ENCODE measurements at regions not wholly inside any gene's neighbourhood (a gene's known extent, or its start where the extent isn't known, plus 50 kb on each side); places are given as distances from the start of the nearest gene placed in this dataset.
"Not testable (repeated sequence)": the region's sequence is repeated elsewhere in the genome, so short reads cannot be mapped to it uniquely, and the experiment has no call there.

- DNase-seq: no peak
These were observed 133.2 kb upstream of the RFX3 start for GRCh38 chr9:3658964-3659363.

- DNase-seq: no peak
These were observed 130.4 kb upstream of the RFX3 start for GRCh38 chr9:3656224-3656623.

- DNase-seq: no peak
These were observed 125.3 kb upstream of the RFX3 start for GRCh38 chr9:3650994-3651622.

GRCh38 chr9:3648722-3649246 is 123.0 kb upstream of the RFX3 start:
- DNase-seq: no peak

- DNase-seq: no peak
These were observed 122.5 kb upstream of the RFX3 start for GRCh38 chr9:3648266-3648665.

- no peak for DNase-seq
These were observed 121.9 kb upstream of the RFX3 start for GRCh38 chr9:3647652-3648051.

GRCh38 chr9:3646226-3646625 is 120.4 kb upstream of the RFX3 start:
- no peak for DNase-seq

- DNase-seq: not testable (repeated sequence)
These were observed 116.3 kb upstream of the RFX3 start for GRCh38 chr9:3642075-3642474.

GRCh38 chr9:3629495-3629894 is 103.7 kb upstream of the RFX3 start:
- no peak for DNase-seq

GRCh38 chr9:3628239-3628638 is 102.4 kb upstream of the RFX3 start:
- DNase-seq: no peak

- no peak for DNase-seq
These were observed 82.2 kb upstream of the RFX3 start for GRCh38 chr9:3608011-3608410.

GRCh38 chr9:3600672-3601071 is 74.9 kb upstream of the RFX3 start:
- no peak for DNase-seq

GRCh38 chr9:3597792-3598191 is 72.0 kb upstream of the RFX3 start:
- no peak for DNase-seq

- DNase-seq: no peak
These were observed 60.3 kb upstream of the RFX3 start for GRCh38 chr9:3586066-3586465.

GRCh38 chr9:3585606-3586005 is 59.8 kb upstream of the RFX3 start:
- DNase-seq: no peak

GRCh38 chr9:3578786-3579185 is 53.0 kb upstream of the RFX3 start:
- no peak for DNase-seq

- DNase-seq: no peak
These were observed 50.5 kb upstream of the RFX3 start for GRCh38 chr9:3576328-3576727.

- no peak for DNase-seq
These were observed 50.0 kb upstream of the RFX3 start for GRCh38 chr9:3575821-3576220.

Data from DMS153 (cell line).